ENCODE measurements at regions not wholly inside any gene's neighbourhood (a gene's known extent, or its start where the extent isn't known, plus 50 kb on each side); places are given as distances from the start of the nearest gene placed in this dataset.
"Not testable (repeated sequence)": the region's sequence is repeated elsewhere in the genome, so short reads cannot be mapped to it uniquely, and the experiment has no call there.

GRCh38 chr4:154158361-154159155 lies 333.0 kb downstream of the DCHS2 start:
- no peaks in the 10 kb centered on the region for H3K4me1 Mint-ChIP-seq
- no peak overlapping the region for H3K9ac ChIP-seq (ENCODE audit: insufficient read depth, low read length, poor library complexity, severe bottlenecking)
- H3K9me3 Mint-ChIP-seq, result peaks cover 0 to 4% (median 0%) of the 10 kb centered on the region in 7 donors
- no peak for DNase-seq
- H3K4me3 Mint-ChIP-seq, result no peak overlapping the region
- H3K36me3 Mint-ChIP-seq, result no peaks in the 10 kb centered on the region
- H3K4me2 ChIP-seq (replicated peaks; ENCODE audit: extremely low read depth, low read length, poor library complexity, severe bottlenecking), result no peak overlapping the region
- TF ChIP-seq CTCF (IDR thresholded peaks at IDR 0.05), result no peak
- intact Hi-C loops (cut with micrococcal nuclease), result no loop called here
- no peaks in the 10 kb centered on the region for H3K79me2 ChIP-seq (ENCODE audit: insufficient read depth, low read length)
- no peaks in the 10 kb centered on the region for H3K4me1 ChIP-seq (ENCODE audit: control insufficient read depth in 1 of 2, insufficient read depth in 2 of 2, low read length in 2 of 2)
- H3K36me3 ChIP-seq (replicated peaks in 1 of 2; ENCODE audit: control insufficient read depth in 1 of 2, insufficient read depth in 2 of 2, low read length in 2 of 2), result no peaks in the 10 kb centered on the region
- H3K4me3 ChIP-seq (replicated peaks in 1 of 3; ENCODE audit: low read depth in 2 of 3, low read length in 3 of 3), result no peak overlapping the region
- 100% methylated on average over 2 of the region's 6 CpGs for WGBS (ENCODE audit: insufficient coverage)
- H3K27me3 Mint-ChIP-seq (ENCODE audit: low read depth in 3 of 3), result peaks cover 0 to 3% (median 1%) of the 10 kb centered on the region in 3 donors
- H3K27ac Mint-ChIP-seq, result no peak overlapping the region
- H3K27me3 ChIP-seq (ENCODE audit: control insufficient read depth in 2 of 2, insufficient read depth in 2 of 2, low read length in 2 of 2), result no peaks in the 10 kb centered on the region
- no peak overlapping the region for H3K27ac ChIP-seq (ENCODE audit: low read depth in 1 of 2, low read length in 2 of 2)
- H4K20me1 ChIP-seq (ENCODE audit: insufficient read depth, low read length), result no peaks in the 10 kb centered on the region
- H2AFZ ChIP-seq (ENCODE audit: insufficient read depth, low read depth, low read length, poor library complexity, severe bottlenecking), result no peak overlapping the region
- H3K9me3 ChIP-seq (replicated peaks in 1 of 2; ENCODE audit: control insufficient read depth in 1 of 2, insufficient read depth in 1 of 2, low read length in 2 of 2), result no peaks in the 10 kb centered on the region

GRCh38 chr4:154152546-154152945 lies 339.1 kb downstream of the DCHS2 start:
- H3K27me3 ChIP-seq (ENCODE audit: control insufficient read depth in 2 of 2, insufficient read depth in 2 of 2, low read length in 2 of 2), result no peaks in the 10 kb centered on the region
- H3K4me3 Mint-ChIP-seq, result no peak overlapping the region
- intact Hi-C loops (cut with micrococcal nuclease), result no loop called here
- H4K20me1 ChIP-seq (ENCODE audit: insufficient read depth, low read length), result no peaks in the 10 kb centered on the region
- no peak overlapping the region for H3K4me2 ChIP-seq (replicated peaks; ENCODE audit: extremely low read depth, low read length, poor library complexity, severe bottlenecking)
- H3K36me3 Mint-ChIP-seq, result no peaks in the 10 kb centered on the region
- H3K9me3 ChIP-seq (replicated peaks in 1 of 2; ENCODE audit: control insufficient read depth in 1 of 2, insufficient read depth in 1 of 2, low read length in 2 of 2), result no peaks in the 10 kb centered on the region
- no peaks in the 10 kb centered on the region for H3K4me1 Mint-ChIP-seq
- no peaks in the 10 kb centered on the region for H3K79me2 ChIP-seq (ENCODE audit: insufficient read depth, low read length)
- H3K27ac ChIP-seq (ENCODE audit: low read depth in 1 of 2, low read length in 2 of 2), result no peak overlapping the region
- no peak for TF ChIP-seq CTCF (IDR thresholded peaks at IDR 0.05)
- WGBS (ENCODE audit: insufficient coverage), result 89% methylated on average over 10 of the region's 13 CpGs
- no peak overlapping the region for H3K4me3 ChIP-seq (replicated peaks in 1 of 3; ENCODE audit: low read depth in 2 of 3, low read length in 3 of 3)
- DNase-seq, result no peak
- peak overlapping the region in 1 of 7 donors; percentile 20 for H3K27ac Mint-ChIP-seq
- peaks cover 0 to 8% (median 3%) of the 10 kb centered on the region in 7 donors for H3K9me3 Mint-ChIP-seq
- no peaks in the 10 kb centered on the region for H3K4me1 ChIP-seq (ENCODE audit: control insufficient read depth in 1 of 2, insufficient read depth in 2 of 2, low read length in 2 of 2)
- H3K27me3 Mint-ChIP-seq (ENCODE audit: low read depth in 3 of 3), result peaks cover 0 to 1% (median 1%) of the 10 kb centered on the region in 3 donors
- H3K36me3 ChIP-seq (replicated peaks in 1 of 2; ENCODE audit: control insufficient read depth in 1 of 2, insufficient read depth in 2 of 2, low read length in 2 of 2), result no peaks in the 10 kb centered on the region
- no peak overlapping the region for H3K9ac ChIP-seq (ENCODE audit: insufficient read depth, low read length, poor library complexity, severe bottlenecking)
- H2AFZ ChIP-seq (ENCODE audit: insufficient read depth, low read depth, low read length, poor library complexity, severe bottlenecking), result no peak overlapping the region

- DNase-seq; H3K9me3 Mint-ChIP-seq; H3K79me2 ChIP-seq (ENCODE audit: insufficient read depth, low read length); H3K36me3 ChIP-seq (replicated peaks in 1 of 2; ENCODE audit: control insufficient read depth in 1 of 2, insufficient read depth in 2 of 2, low read length in 2 of 2); H4K20me1 ChIP-seq (ENCODE audit: insufficient read depth, low read length); H3K9me3 ChIP-seq (replicated peaks in 1 of 2; ENCODE audit: control insufficient read depth in 1 of 2, insufficient read depth in 1 of 2, low read length in 2 of 2); H3K4me3 Mint-ChIP-seq; H3K4me2 ChIP-seq (replicated peaks; ENCODE audit: extremely low read depth, low read length, poor library complexity, severe bottlenecking); H3K4me1 Mint-ChIP-seq; H3K27me3 Mint-ChIP-seq (ENCODE audit: low read depth in 3 of 3); H3K36me3 Mint-ChIP-seq; H3K9ac ChIP-seq (ENCODE audit: insufficient read depth, low read length, poor library complexity, severe bottlenecking); H3K27ac Mint-ChIP-seq; H3K4me3 ChIP-seq (replicated peaks in 1 of 3; ENCODE audit: low read depth in 2 of 3, low read length in 3 of 3); H2AFZ ChIP-seq (ENCODE audit: insufficient read depth, low read depth, low read length, poor library complexity, severe bottlenecking); intact Hi-C loops (cut with micrococcal nuclease); H3K4me1 ChIP-seq (ENCODE audit: control insufficient read depth in 1 of 2, insufficient read depth in 2 of 2, low read length in 2 of 2); H3K27ac ChIP-seq (ENCODE audit: low read depth in 1 of 2, low read length in 2 of 2); H3K27me3 ChIP-seq (ENCODE audit: control insufficient read depth in 2 of 2, insufficient read depth in 2 of 2, low read length in 2 of 2): not testable (repeated sequence)
- WGBS (ENCODE audit: insufficient coverage), result no CpG with 5 or more reads among the region's 5 CpGs
These were observed 342.4 kb downstream of the DCHS2 start for GRCh38 chr4:154149236-154149635.
